HCT116 (cell line): ENCODE measurements at regions not wholly inside any gene's neighbourhood (a gene's known extent, or its start where the extent isn't known, plus 50 kb on each side); places are given as distances from the start of the nearest gene placed in this dataset.

Experiments used
- ATAC-seq: fragments of 200-7000 bp; cut with Tn5 transposase; 2 replicates; pipeline ENCODE4 v1.9.1; 2020; ENCODE audit warnings: mild to moderate bottlenecking, moderate library complexity
- BruUV-seq: library from RNA; stranded (reverse); fragments of 400-500 nt; replicated peaks from 2 replicates; lab custom pipeline; 2021; lab: Mats Ljungman, UMichigan
- CTCF ChIA-PET: fragments of 300-600 bp; sonication (Branson Sonifier 250); formaldehyde crosslinking; loops from one replicate; lab custom pipeline; 2021; ENCODE audit warnings: antibody characterized with exemption; lab: Charles Lee
- POLR2A ChIA-PET: fragments of 300-600, 350-600 bp; sonication (Branson Sonifier 250); formaldehyde crosslinking; loops from one replicate; lab custom pipeline; 2021; ENCODE audit warnings: antibody characterized with exemption; lab: Charles Lee
- RAD21 ChIA-PET, 2 experiments: fragments of 300-600 bp; sonication (Branson Sonifier 250); formaldehyde crosslinking; loops; one replicate each; lab custom pipeline; 2023; ENCODE audit warnings: low total read pairs in 2 of 2; ENCODE audit not compliant: uncharacterized antibody in 2 of 2, unreplicated experiment in 2 of 2, low non-redundant PET in 1 of 2; lab: Charles Lee
- DNase-seq: peaks from one replicate; pipeline ENCODE4 v3.0.0-alpha.2; 2010; ENCODE audit warnings: low read depth, low spot score
- H2AFZ ChIP-seq: fragments of 200-600 bp; shearing (Covaris generic), sonication (generic); 2 replicates; pipeline ENCODE4 v1.6.1; 2017; ENCODE audit warnings: low read depth, mixed run types, mixed read lengths, antibody characterized with exemption, low read length; ENCODE audit not compliant: poor library complexity, severe bottlenecking
- H3K27ac ChIP-seq: 2 replicates; pipeline ENCODE4 v1.5.1; 2012; ENCODE audit warnings: low read depth, low read length
- H3K27me3 ChIP-seq: fragments of 200-600 bp; sonication (generic); 2 replicates; pipeline ENCODE4 v1.6.1; 2016; ENCODE audit warnings: mixed run types, low read length, mixed read lengths; ENCODE audit not compliant: insufficient read depth
- H3K36me3 ChIP-seq, 2 experiments: fragments of 200-500 bp in 1 of 2; fragments of 200-600 bp in 1 of 2; sonication (Bioruptor generic) in 1 of 2; sonication (generic) in 1 of 2; 2 replicates each; pipeline versions ENCODE4 v1.5.1 to v1.6.1; 2014 to 2016; ENCODE audit warnings: low read length in 2 of 2, inconsistent platforms in 1 of 2, mixed read lengths in 1 of 2, mixed run types in 1 of 2; ENCODE audit not compliant: insufficient read depth in 2 of 2, control insufficient read depth in 1 of 2
- H3K4me1 ChIP-seq, 2 experiments: fragments of 200-600 bp in 1 of 2; sonication (generic) in 1 of 2; 2 replicates each; pipeline versions ENCODE4 v1.5.1 to v1.6.1; 2012 to 2017; ENCODE audit warnings: low read length in 2 of 2, inconsistent platforms in 1 of 2, mild to moderate bottlenecking in 1 of 2, mixed read lengths in 1 of 2, mixed run types in 1 of 2, moderate library complexity in 1 of 2; ENCODE audit not compliant: insufficient read depth in 2 of 2, control insufficient read depth in 1 of 2
- H3K4me2 ChIP-seq: fragments of 200-600 bp; sonication (generic); 2 replicates; pipeline ENCODE4 v1.6.1; 2017; ENCODE audit warnings: mixed run types, low read length, mixed read lengths
- H3K4me3 ChIP-seq, 2 experiments: fragments of 200-600 bp in 1 of 2; sonication (generic) in 1 of 2; replicated peaks in 1 of 2; 2 replicates each; pipeline ENCODE4 v1.5.1; 2011 to 2016; ENCODE audit warnings: low read length in 2 of 2, control low read depth in 1 of 2, low read depth in 1 of 2, mild to moderate bottlenecking in 1 of 2, mixed read lengths in 1 of 2, mixed run types in 1 of 2
- H3K79me2 ChIP-seq: fragments of 200-600 bp; sonication (generic); 2 replicates; pipeline ENCODE4 v1.6.1; 2017; ENCODE audit warnings: mild to moderate bottlenecking, mixed run types, low read length, moderate library complexity, mixed read lengths; ENCODE audit not compliant: insufficient read depth
- H3K9ac ChIP-seq: fragments of 200-600 bp; sonication (generic); 2 replicates; pipeline ENCODE4 v1.6.1; 2016; ENCODE audit warnings: low read length, mixed read lengths
- H3K9me2 ChIP-seq: fragments of 200-600 bp; sonication (generic), shearing (Covaris generic); 2 replicates; pipeline ENCODE4 v1.6.1; 2017; ENCODE audit warnings: mixed run types, mild to moderate bottlenecking, moderate library complexity; ENCODE audit not compliant: insufficient read depth
- H3K9me3 ChIP-seq, 2 experiments: fragments of 200-500 bp in 1 of 2; fragments of 200-600 bp in 1 of 2; sonication (Bioruptor generic) in 1 of 2; sonication (generic) in 1 of 2; 2 replicates each; pipeline ENCODE4 v1.6.1; 2014 to 2017; ENCODE audit warnings: low read length in 2 of 2, mixed read lengths in 2 of 2, inconsistent platforms in 1 of 2, low read depth in 1 of 2, mild to moderate bottlenecking in 1 of 2, mixed run types in 1 of 2, moderate library complexity in 1 of 2; ENCODE audit not compliant: control insufficient read depth in 1 of 2, insufficient read depth in 1 of 2
- H4K20me1 ChIP-seq: fragments of 200-600 bp; sonication (generic), shearing (Covaris generic); 2 replicates; pipeline ENCODE4 v1.6.1; 2017; ENCODE audit warnings: mixed run types, mild to moderate bottlenecking, moderate library complexity; ENCODE audit not compliant: insufficient read depth
- CBX3 ChIP-seq: IDR thresholded peaks from 2 replicates; pipeline ENCODE4 v1.6.1; 2012; ENCODE audit warnings: low read depth
- EGR1 ChIP-seq: IDR thresholded peaks from 2 replicates; pipeline ENCODE4 v1.6.1; 2012; ENCODE audit warnings: low read depth
- ELF1 ChIP-seq: IDR thresholded peaks from 2 replicates; pipeline ENCODE4 v1.6.1; 2012; ENCODE audit warnings: low read depth, borderline replicate concordance
- EZH2 ChIP-seq: fragments of 200-600 bp; sonication (generic); IDR thresholded peaks from 2 replicates; pipeline ENCODE4 v1.6.1; 2017; ENCODE audit warnings: antibody characterized with exemption, mixed run types
- EZH2phosphoT487 ChIP-seq: fragments of 200-600 bp; IDR thresholded peaks from 2 replicates; pipeline ENCODE4 v1.6.1; 2018; ENCODE audit warnings: antibody characterized with exemption, borderline replicate concordance
- FOSL1 ChIP-seq: IDR thresholded peaks from 2 replicates; pipeline ENCODE4 v1.6.1; 2012; ENCODE audit warnings: low read depth
- JUND ChIP-seq: IDR thresholded peaks from 2 replicates; pipeline ENCODE4 v1.6.1; 2012
- POLR2A ChIP-seq: IDR thresholded peaks from 2 replicates; pipeline ENCODE4 v1.7.0; 2011; ENCODE audit warnings: borderline replicate concordance; ENCODE audit not compliant: insufficient read depth, insufficient read length; ENCODE audit errors: extremely low read depth
- POLR2AphosphoS5 ChIP-seq: IDR thresholded peaks from 2 replicates; pipeline ENCODE4 v1.6.1; 2011; ENCODE audit warnings: mild to moderate bottlenecking, low read depth, low read length, moderate library complexity
- RAD21 ChIP-seq: IDR thresholded peaks from 2 replicates; pipeline ENCODE4 v1.6.1; 2012; ENCODE audit warnings: low read depth, mild to moderate bottlenecking
- SIN3A ChIP-seq: IDR thresholded peaks from 2 replicates; pipeline ENCODE4 v1.6.1; 2012; ENCODE audit warnings: low read depth
- SP1 ChIP-seq: IDR thresholded peaks from 2 replicates; pipeline ENCODE4 v1.6.1; 2012; ENCODE audit warnings: low read depth
- SRF ChIP-seq: IDR thresholded peaks from 2 replicates; pipeline ENCODE4 v1.6.1; 2012; ENCODE audit warnings: low read depth
- YY1 ChIP-seq: IDR thresholded peaks from 2 replicates; pipeline ENCODE4 v1.6.1; 2011; ENCODE audit warnings: low read length, low read depth, moderate library complexity, mild to moderate bottlenecking; ENCODE audit not compliant: insufficient replicate concordance; ENCODE audit errors: extremely low read depth
- ZBTB33 ChIP-seq: IDR thresholded peaks from 2 replicates; pipeline ENCODE4 v1.6.1; 2011; ENCODE audit warnings: mild to moderate bottlenecking, low read length, moderate library complexity; ENCODE audit not compliant: insufficient replicate concordance; ENCODE audit errors: extremely low read depth
- intact Hi-C: fragments of 100-400 bp; cut with micrococcal nuclease; formaldehyde crosslinking; loops from 2 replicates; pipeline ENCODE4 v1.10.0; 2022
- TF ChIP-seq, protein P1 (sequence below): IDR thresholded peaks from 2 replicates; pipeline ENCODE4 v1.6.1; 2012
- TF ChIP-seq, protein P2 (sequence below), 3 experiments: fragments of 200-600 bp in 1 of 3; sonication (generic) in 1 of 3; IDR thresholded peaks in 2 of 3; conservative IDR thresholded peaks in 1 of 3; 2 replicates each; pipeline ENCODE4 v1.5.1; 2012 to 2017; ENCODE audit warnings: low read depth in 2 of 3, low read length in 2 of 3, antibody characterized with exemption in 1 of 3, borderline replicate concordance in 1 of 3, control low read depth in 1 of 3, mild to moderate bottlenecking in 1 of 3, mixed read lengths in 1 of 3, mixed run types in 1 of 3, moderate library complexity in 1 of 3; ENCODE audit not compliant: insufficient read depth in 1 of 3
- TF ChIP-seq, protein P3 (sequence below): IDR thresholded peaks from 2 replicates; pipeline ENCODE4 v1.6.1; 2012

DNA sequence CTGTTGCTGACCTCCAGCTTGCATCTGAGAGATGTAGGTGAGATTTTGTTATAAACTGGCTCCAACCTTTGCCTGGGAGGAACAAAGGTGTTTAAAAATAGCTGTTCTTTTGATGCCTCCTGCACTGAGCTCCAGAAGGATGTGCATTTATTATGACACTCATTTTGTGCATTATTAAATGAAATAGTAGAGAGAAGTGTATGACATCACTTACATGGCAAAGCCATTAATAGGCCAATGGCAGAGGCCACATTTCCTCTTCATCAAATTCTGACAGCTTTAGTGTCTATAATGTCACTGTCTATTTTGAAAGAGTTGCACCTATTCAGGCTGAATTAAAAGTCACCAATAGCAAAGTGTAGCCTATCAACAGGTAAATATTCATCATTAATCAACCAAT, 564.6 kb downstream of the FLRT2 start:
- no peak for DNase-seq
- H3K4me3 ChIP-seq, result no peak overlapping the region
- no peak for ATAC-seq
- H2AFZ ChIP-seq, result no peak overlapping the region
- no peaks in the 10 kb centered on the region for H3K36me3 ChIP-seq
- RAD21 ChIA-PET, result no interaction called here
- TF ChIP-seq EZH2phosphoT487 (no peak), SRF (no peak), POLR2A (no peak), SIN3A (no peak), FOSL1 (no peak), CBX3 (no peak), ZBTB33 (no peak), RAD21 (no peak), JUND (no peak), EGR1 (no peak), ELF1 (no peak), YY1 (no peak), POLR2AphosphoS5 (no peak), SP1 (no peak), EZH2 (no peak)
- TF ChIP-seq, protein P1, sequence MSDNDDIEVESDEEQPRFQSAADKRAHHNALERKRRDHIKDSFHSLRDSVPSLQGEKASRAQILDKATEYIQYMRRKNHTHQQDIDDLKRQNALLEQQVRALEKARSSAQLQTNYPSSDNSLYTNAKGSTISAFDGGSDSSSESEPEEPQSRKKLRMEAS, result no peak
- TF ChIP-seq, protein P2, sequence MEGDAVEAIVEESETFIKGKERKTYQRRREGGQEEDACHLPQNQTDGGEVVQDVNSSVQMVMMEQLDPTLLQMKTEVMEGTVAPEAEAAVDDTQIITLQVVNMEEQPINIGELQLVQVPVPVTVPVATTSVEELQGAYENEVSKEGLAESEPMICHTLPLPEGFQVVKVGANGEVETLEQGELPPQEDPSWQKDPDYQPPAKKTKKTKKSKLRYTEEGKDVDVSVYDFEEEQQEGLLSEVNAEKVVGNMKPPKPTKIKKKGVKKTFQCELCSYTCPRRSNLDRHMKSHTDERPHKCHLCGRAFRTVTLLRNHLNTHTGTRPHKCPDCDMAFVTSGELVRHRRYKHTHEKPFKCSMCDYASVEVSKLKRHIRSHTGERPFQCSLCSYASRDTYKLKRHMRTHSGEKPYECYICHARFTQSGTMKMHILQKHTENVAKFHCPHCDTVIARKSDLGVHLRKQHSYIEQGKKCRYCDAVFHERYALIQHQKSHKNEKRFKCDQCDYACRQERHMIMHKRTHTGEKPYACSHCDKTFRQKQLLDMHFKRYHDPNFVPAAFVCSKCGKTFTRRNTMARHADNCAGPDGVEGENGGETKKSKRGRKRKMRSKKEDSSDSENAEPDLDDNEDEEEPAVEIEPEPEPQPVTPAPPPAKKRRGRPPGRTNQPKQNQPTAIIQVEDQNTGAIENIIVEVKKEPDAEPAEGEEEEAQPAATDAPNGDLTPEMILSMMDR (IDR thresholded peaks at IDR 0.05 in 2 of 3, conservative IDR thresholded peaks at IDR 0.05 in 1 of 3; ENCODE audit: borderline replicate concordance in 1 of 3, insufficient read depth in 1 of 3, low read depth in 2 of 3, low read length in 2 of 3), result no peak
- TF ChIP-seq, protein P3, sequence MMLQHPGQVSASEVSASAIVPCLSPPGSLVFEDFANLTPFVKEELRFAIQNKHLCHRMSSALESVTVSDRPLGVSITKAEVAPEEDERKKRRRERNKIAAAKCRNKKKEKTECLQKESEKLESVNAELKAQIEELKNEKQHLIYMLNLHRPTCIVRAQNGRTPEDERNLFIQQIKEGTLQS, result no peak
- TF ChIP-seq, all 23 proteins: peak for 0
- Histone ChIP-seq H3K27ac (no peak overlapping the region), H3K9ac (no peak overlapping the region), H3K27me3 (no peaks in the 10 kb centered on the region), H4K20me1 (no peaks in the 10 kb centered on the region), H3K79me2 (no peaks in the 10 kb centered on the region), H3K9me3 (peaks cover 0 to 4% of the 10 kb centered on the region in 2 experiments; a peak in 1 of 4 replicates), H3K4me2 (no peak overlapping the region), H3K4me1 (no peaks in the 10 kb centered on the region), H3K9me2 (no peaks in the 10 kb centered on the region)
- intact Hi-C loops, result no loop called here
- ChIA-PET POLR2A (no interaction called here), CTCF (no interaction called here)
- no TSS peak for BruUV-seq
